CD8-positive, alpha-beta memory T cell (primary cell): ENCODE measurements at regions not wholly inside any gene's neighbourhood (a gene's known extent, or its start where the extent isn't known, plus 50 kb on each side); places are given as distances from the start of the nearest gene placed in this dataset.
"Not testable (repeated sequence)": the region's sequence is repeated elsewhere in the genome, so short reads cannot be mapped to it uniquely, and the experiment has no call there.

Experiments
- CTCF ChIA-PET: fragments of 350-600 bp; sonication (Branson Sonifier 250); formaldehyde crosslinking; loops from one replicate; lab custom pipeline; 2021; ENCODE audit warnings: antibody characterized with exemption; lab: Charles Lee
- POLR2A ChIA-PET: fragments of 350-600 bp; sonication (Branson Sonifier 250); formaldehyde crosslinking; loops from one replicate; lab custom pipeline; 2021; ENCODE audit warnings: antibody characterized with exemption; lab: Charles Lee
- DNase-seq, 5 donors: peaks; one replicate each; pipeline versions ENCODE4 v3.0.0 to v3.0.0-alpha.2; 2020 to 2022; ENCODE audit warnings: mixed read lengths in 1 of 5
- H3K27ac ChIP-seq: one replicate; pipeline ENCODE4 v1.7.0; 2013; ENCODE audit warnings: low read depth, mild to moderate bottlenecking, low read length, moderate library complexity
- H3K27me3 ChIP-seq: 2 replicates; pipeline ENCODE4 v1.7.0; 2013; ENCODE audit warnings: low read length, mild to moderate bottlenecking; ENCODE audit not compliant: insufficient read depth, poor library complexity, severe bottlenecking
- H3K36me3 ChIP-seq: 2 replicates; pipeline ENCODE4 v1.7.0; 2013; ENCODE audit warnings: mild to moderate bottlenecking, low read length, moderate library complexity; ENCODE audit not compliant: insufficient read depth
- H3K4me1 ChIP-seq: 2 replicates; pipeline ENCODE4 v1.7.0; 2013; ENCODE audit warnings: mild to moderate bottlenecking, low read length, moderate library complexity; ENCODE audit not compliant: insufficient read depth
- H3K4me3 ChIP-seq: 2 replicates; pipeline ENCODE4 v1.7.0; 2013; ENCODE audit warnings: mild to moderate bottlenecking, low read length
- H3K9me3 ChIP-seq: 2 replicates; pipeline ENCODE4 v1.7.0; 2013; ENCODE audit warnings: mild to moderate bottlenecking, low read length
- H3K27ac Mint-ChIP-seq, 8 donors: one replicate each; pipeline ENCODE4 v1.8.0; 2020 to 2021; ENCODE audit warnings: mixed read lengths in 8 of 8, mild to moderate bottlenecking in 6 of 8, inconsistent platforms in 3 of 8, moderate library complexity in 3 of 8
- H3K27me3 Mint-ChIP-seq, 2 donors: one replicate each; pipeline ENCODE4 v1.8.0; 2020 to 2021; ENCODE audit warnings: mixed read lengths in 2 of 2, mild to moderate bottlenecking in 1 of 2, moderate library complexity in 1 of 2
- H3K36me3 Mint-ChIP-seq, 3 donors: one replicate each; pipeline ENCODE4 v1.8.0; 2020 to 2021; ENCODE audit warnings: mixed read lengths in 3 of 3, inconsistent platforms in 1 of 3, mild to moderate bottlenecking in 1 of 3
- H3K4me1 Mint-ChIP-seq, 3 donors: one replicate each; pipeline ENCODE4 v1.8.0; 2020 to 2021; ENCODE audit warnings: mixed read lengths in 3 of 3, inconsistent platforms in 1 of 3, mild to moderate bottlenecking in 1 of 3
- H3K4me3 Mint-ChIP-seq, 7 donors: one replicate each; pipeline ENCODE4 v1.8.0; 2020 to 2021; ENCODE audit warnings: mixed read lengths in 7 of 7, mild to moderate bottlenecking in 6 of 7, moderate library complexity in 4 of 7, inconsistent platforms in 2 of 7
- H3K9me3 Mint-ChIP-seq, 5 donors: one replicate each; pipeline ENCODE4 v1.8.0; 2020 to 2022; ENCODE audit warnings: mixed read lengths in 5 of 5, mild to moderate bottlenecking in 3 of 5, moderate library complexity in 2 of 5, inconsistent platforms in 1 of 5

DNA sequence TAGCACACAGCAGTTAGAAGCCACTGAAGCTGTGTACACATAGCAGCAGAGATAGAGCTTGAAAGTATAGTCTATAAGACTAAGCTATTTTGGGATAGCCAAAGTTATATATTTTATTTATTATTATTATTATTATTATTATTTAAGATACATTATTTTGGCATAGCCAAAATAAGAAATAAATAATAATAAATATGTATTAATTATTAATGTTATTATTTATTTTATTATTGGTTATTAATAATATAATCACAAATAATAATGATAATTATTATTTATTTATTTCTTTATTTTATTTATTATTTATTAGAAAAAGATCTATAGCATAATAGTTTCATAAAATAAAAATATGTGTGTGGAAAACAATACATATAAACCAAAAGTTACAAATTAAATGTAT, 107.2 kb upstream of the FOXK1 start:
- no peaks in the 10 kb centered on the region for H3K4me1 ChIP-seq
- H3K27ac ChIP-seq: no peak overlapping the region
- no peak overlapping the region for H3K4me3 ChIP-seq
- peaks cover 0 to 5% (median 4%) of the 10 kb centered on the region in 5 donors for H3K9me3 Mint-ChIP-seq
- CTCF ChIA-PET: no interaction called here
- DNase-seq: no peak
- no peaks in the 10 kb centered on the region for H3K4me1 Mint-ChIP-seq
- H3K36me3 Mint-ChIP-seq: peaks cover 0 to 2% (median 0%) of the 10 kb centered on the region in 3 donors
- peaks cover 8 to 23% of the 10 kb centered on the region in 2 donors for H3K27me3 Mint-ChIP-seq
- no peaks in the 10 kb centered on the region for H3K9me3 ChIP-seq
- H3K4me3 Mint-ChIP-seq: no peak overlapping the region
- POLR2A ChIA-PET: no interaction called here
- no peaks in the 10 kb centered on the region for H3K36me3 ChIP-seq
- no peak overlapping the region for H3K27ac Mint-ChIP-seq
- no peaks in the 10 kb centered on the region for H3K27me3 ChIP-seq

DNA sequence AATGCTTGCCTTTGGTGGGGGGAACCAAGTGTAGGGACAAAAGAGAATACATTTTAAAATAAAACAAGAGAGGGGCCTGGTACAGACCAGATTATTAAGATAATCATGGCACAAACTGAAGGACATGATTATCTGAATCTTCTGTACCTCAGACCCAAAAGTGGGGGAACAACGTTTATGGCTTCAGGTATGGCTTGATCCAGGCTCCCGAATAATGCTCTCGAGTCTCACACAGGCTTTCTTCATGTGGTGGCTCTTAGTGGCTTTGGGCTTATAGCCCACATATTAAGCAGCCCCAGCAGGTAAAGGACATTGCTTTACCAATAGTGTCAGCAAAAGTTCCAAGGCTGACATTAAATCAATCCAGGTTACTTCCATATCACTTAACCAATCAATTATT, 106.8 kb upstream of the FOXK1 start:
- Mint-ChIP-seq H3K36me3 (peaks cover 0 to 2% (median 0%) of the 10 kb centered on the region in 3 donors), H3K4me1 (no peaks in the 10 kb centered on the region), H3K27me3 (peaks cover 10 to 26% of the 10 kb centered on the region in 2 donors), H3K4me3 (no peak overlapping the region), H3K9me3 (peaks cover 0 to 5% (median 4%) of the 10 kb centered on the region in 5 donors), H3K27ac (no peak overlapping the region)
- Histone ChIP-seq H3K4me1 (no peaks in the 10 kb centered on the region), H3K4me3 (no peak overlapping the region), H3K9me3 (no peaks in the 10 kb centered on the region), H3K27me3 (no peaks in the 10 kb centered on the region), H3K27ac (no peak overlapping the region), H3K36me3 (no peaks in the 10 kb centered on the region)
- POLR2A ChIA-PET: no interaction called here
- no peak for DNase-seq
- CTCF ChIA-PET: no interaction called here

DNA sequence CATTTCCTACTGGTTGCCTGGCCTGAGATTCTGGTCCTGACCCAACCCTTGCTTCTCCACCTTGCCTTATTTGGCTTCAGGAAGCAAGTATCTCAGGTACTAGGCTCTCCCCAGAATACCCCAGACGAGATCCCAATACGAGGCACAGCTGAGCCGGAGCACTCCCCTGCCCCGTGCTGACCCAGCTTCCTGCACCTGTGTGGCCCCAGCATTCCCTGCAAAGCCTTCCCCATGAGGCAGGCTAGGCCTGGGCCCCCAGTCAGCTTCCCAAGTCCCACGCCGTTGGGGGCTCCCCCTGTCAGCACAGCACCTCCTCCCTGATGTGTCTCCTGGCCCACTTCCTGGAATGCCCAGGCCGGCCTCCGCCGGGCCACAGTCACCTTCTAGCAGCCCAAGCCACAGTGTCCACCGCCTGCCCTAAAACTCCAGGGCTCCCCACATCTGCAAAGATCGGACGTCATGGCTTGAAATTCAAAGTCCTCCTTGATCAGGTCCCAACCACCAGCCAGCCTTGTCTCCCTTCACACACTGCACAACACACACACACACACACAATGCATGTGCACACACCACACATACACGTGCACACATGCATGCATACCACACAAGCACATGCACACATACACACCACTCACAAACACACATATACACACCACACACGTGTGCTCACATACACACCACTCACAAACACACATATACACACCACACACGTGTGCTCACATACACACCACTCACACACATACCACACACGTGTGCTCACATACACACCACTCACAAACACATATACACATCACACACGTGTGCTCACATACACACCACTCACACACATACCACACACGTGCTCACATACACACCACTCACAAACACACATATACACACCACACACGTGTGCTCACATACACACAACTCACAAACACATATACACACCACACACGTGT, 78.9 kb upstream of the FOXK1 start:
- Mint-ChIP-seq H3K9me3 (no peaks in the 10 kb centered on the region), H3K27ac (no peak overlapping the region), H3K27me3 (peaks cover 4 to 9% of the 10 kb centered on the region in 2 donors), H3K4me1 (no peaks in the 10 kb centered on the region), H3K4me3 (no peak overlapping the region), H3K36me3 (no peaks in the 10 kb centered on the region)
- Histone ChIP-seq H3K4me3 (no peak overlapping the region), H3K9me3 (no peaks in the 10 kb centered on the region), H3K36me3 (no peaks in the 10 kb centered on the region), H3K27ac (no peak overlapping the region), H3K4me1 (no peaks in the 10 kb centered on the region), H3K27me3 (no peaks in the 10 kb centered on the region)
- POLR2A ChIA-PET: no interaction called here
- CTCF ChIA-PET: no interaction called here
- no peak for DNase-seq

DNA sequence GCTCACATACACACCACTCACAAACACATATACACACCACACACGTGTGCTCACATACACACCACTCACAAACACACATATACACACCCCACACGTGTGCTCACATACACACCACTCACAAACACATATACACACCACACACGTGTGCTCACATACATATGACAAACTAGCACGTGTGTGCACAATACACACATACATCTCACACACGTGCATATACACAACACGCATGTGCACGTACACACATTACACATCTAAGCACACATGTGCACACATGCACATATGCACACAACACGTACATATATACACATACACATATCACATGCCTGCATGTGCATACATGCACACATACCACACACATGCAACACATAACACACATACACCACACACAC, 78.3 kb upstream of the FOXK1 start:
- H3K9me3 Mint-ChIP-seq: no peaks in the 10 kb centered on the region
- H3K4me1 Mint-ChIP-seq: no peaks in the 10 kb centered on the region
- peaks cover 4 to 9% of the 10 kb centered on the region in 2 donors for H3K27me3 Mint-ChIP-seq
- no peak overlapping the region for H3K27ac ChIP-seq
- ChIA-PET CTCF (no interaction called here), POLR2A (no interaction called here)
- no peaks in the 10 kb centered on the region for H3K9me3 ChIP-seq
- no peak overlapping the region for H3K4me3 Mint-ChIP-seq
- H3K4me3 ChIP-seq: no peak overlapping the region
- no peaks in the 10 kb centered on the region for H3K36me3 Mint-ChIP-seq
- DNase-seq: no peak
- no peaks in the 10 kb centered on the region for H3K36me3 ChIP-seq
- no peak overlapping the region for H3K27ac Mint-ChIP-seq
- no peaks in the 10 kb centered on the region for H3K27me3 ChIP-seq
- no peaks in the 10 kb centered on the region for H3K4me1 ChIP-seq

DNA sequence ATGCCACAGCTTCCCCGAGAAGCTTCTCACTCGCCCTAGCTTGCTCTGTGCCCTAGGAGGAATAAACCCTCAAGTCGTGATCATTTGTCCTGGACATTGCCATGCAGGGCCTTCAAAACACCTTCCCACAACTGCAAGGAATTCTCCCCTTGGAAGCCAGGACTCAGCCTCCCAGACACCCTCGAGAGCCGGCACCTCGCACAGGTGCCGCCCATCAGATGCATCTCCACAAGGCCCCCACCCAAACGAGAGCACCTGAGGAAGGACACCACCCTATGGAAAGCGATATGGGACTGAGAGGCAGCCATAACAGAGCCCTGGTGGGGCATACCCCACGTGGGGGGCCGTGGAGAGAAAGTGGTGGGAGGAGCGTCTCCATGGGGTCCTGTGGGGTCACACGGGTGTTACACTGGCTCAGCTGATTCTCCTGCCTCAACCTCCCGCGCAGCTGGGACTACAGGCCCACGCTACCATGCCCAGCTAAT, 77.6 kb upstream of the FOXK1 start:
- Histone ChIP-seq H3K9me3 (no peaks in the 10 kb centered on the region), H3K4me3 (no peak overlapping the region), H3K27ac (no peak overlapping the region), H3K36me3 (no peaks in the 10 kb centered on the region), H3K27me3 (no peaks in the 10 kb centered on the region), H3K4me1 (no peaks in the 10 kb centered on the region)
- CTCF ChIA-PET: no interaction called here
- Mint-ChIP-seq H3K36me3 (no peaks in the 10 kb centered on the region), H3K27me3 (peaks cover 4 to 10% of the 10 kb centered on the region in 2 donors), H3K4me1 (no peaks in the 10 kb centered on the region), H3K9me3 (no peaks in the 10 kb centered on the region), H3K27ac (no peak overlapping the region), H3K4me3 (no peak overlapping the region)
- no peak for DNase-seq
- POLR2A ChIA-PET: no interaction called here

DNA sequence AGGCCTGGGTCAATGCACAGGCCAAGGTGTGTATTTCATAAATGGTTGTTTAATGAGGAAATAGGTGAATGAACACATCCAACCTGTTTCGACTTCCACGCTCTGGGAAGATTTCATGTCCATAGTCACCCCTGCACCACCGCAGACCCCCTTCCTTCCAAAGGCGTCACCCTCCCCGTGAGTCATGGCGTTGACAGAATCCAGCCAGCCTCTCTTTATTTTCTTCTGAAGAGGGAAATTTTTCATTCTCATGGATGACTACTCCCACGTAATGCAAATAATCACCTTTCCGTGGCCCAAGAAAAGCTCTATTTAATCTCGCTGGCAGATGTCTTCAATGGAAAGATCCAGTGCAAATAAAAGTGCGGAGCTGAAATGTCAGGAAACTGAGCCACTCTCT, 75.3 kb upstream of the FOXK1 start:
- Mint-ChIP-seq H3K36me3 (no peaks in the 10 kb centered on the region), H3K9me3 (no peaks in the 10 kb centered on the region), H3K4me3 (no peak overlapping the region), H3K27ac (no peak overlapping the region), H3K4me1 (no peaks in the 10 kb centered on the region), H3K27me3 (peaks cover 0 to 4% of the 10 kb centered on the region in 2 donors)
- no peaks in the 10 kb centered on the region for H3K9me3 ChIP-seq
- no peak overlapping the region for H3K27ac ChIP-seq
- no peak overlapping the region for H3K4me3 ChIP-seq
- H3K27me3 ChIP-seq: no peaks in the 10 kb centered on the region
- CTCF ChIA-PET: interaction anchor here (1.3 kb wide), 1 partner anchor 88 kb away, joined by 3 read pairs; no protein-coding TSS in a partner anchor
- POLR2A ChIA-PET: no interaction called here
- no peaks in the 10 kb centered on the region for H3K36me3 ChIP-seq
- H3K4me1 ChIP-seq: no peaks in the 10 kb centered on the region
- DNase-seq: no peak

DNA sequence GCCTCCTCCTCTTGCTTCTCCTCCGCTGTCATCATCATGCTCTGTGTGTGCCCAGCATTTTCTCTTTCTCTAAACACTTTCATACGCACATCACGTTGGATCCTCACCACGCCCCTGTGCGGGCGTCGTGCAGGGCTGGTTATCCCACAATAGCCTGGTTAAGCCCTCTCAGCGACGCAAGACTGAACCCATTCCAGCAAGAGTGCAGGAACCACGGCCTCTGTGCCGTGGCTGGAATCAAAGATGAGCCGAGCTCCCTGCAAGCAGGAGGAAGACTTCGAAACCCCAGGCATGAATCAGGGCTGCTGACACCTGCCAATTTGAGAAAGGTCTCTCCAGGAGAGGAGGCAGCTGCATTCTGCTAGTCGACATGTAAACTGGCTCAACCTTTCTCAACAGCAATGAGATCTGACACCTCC, 74.8 kb upstream of the FOXK1 start:
- Histone ChIP-seq H3K4me1 (no peaks in the 10 kb centered on the region), H3K27ac (no peak overlapping the region), H3K36me3 (no peaks in the 10 kb centered on the region), H3K27me3 (no peaks in the 10 kb centered on the region), H3K9me3 (no peaks in the 10 kb centered on the region), H3K4me3 (no peak overlapping the region)
- Mint-ChIP-seq H3K4me3 (no peak overlapping the region), H3K4me1 (no peaks in the 10 kb centered on the region), H3K27ac (no peak overlapping the region), H3K27me3 (peaks cover 0 to 4% of the 10 kb centered on the region in 2 donors), H3K9me3 (no peaks in the 10 kb centered on the region), H3K36me3 (no peaks in the 10 kb centered on the region)
- ChIA-PET POLR2A (no interaction called here), CTCF (interaction anchor here (1.2 to 1.3 kb wide), 2 partner anchors 87 to 146 kb away, joined by 3 to 4 read pairs; no protein-coding TSS in a partner anchor)
- DNase-seq: no peak

DNA sequence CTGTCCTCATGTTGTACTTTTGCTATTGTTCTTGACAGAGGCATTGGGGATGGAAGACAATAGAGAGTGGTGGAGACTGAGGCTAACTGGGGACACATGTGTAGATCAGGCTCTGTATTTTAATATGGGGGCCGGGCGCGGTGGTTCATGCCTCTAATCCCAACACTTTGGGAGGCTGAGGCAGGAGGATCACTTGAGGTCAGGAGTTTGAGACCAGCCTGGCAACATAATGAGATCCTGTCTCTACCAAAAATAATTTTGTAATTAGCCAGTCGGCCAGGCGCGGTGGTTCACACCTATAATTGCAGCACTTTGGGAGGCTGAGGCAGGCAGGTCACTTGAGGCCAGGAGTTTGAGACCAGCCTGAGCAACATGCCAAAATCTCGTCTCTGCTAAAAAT, 72.5 kb upstream of the FOXK1 start:
- not testable (repeated sequence) for H3K27me3 Mint-ChIP-seq, H3K4me1 ChIP-seq, H3K27ac ChIP-seq, H3K4me3 ChIP-seq, H3K27me3 ChIP-seq, H3K36me3 ChIP-seq, H3K9me3 ChIP-seq, H3K36me3 Mint-ChIP-seq, H3K9me3 Mint-ChIP-seq, H3K4me3 Mint-ChIP-seq, DNase-seq
- Mint-ChIP-seq H3K4me1 (peaks cover 0 to 11% (median 7%) of the 10 kb centered on the region in 3 donors), H3K27ac (peak overlapping the region in 2 of 8 donors; percentile 8 to 82)
- CTCF ChIA-PET: interaction anchor here (1.4 to 1.5 kb wide), 2 partner anchors 136 to 145 kb away, joined by 3 to 6 read pairs; no protein-coding TSS in a partner anchor
- POLR2A ChIA-PET: interaction anchor here (0.7 kb wide), 1 partner anchor 88 kb away, joined by 3 read pairs; no protein-coding TSS in a partner anchor
